HG02763 (cell line): ENCODE measurements at regions not wholly inside any gene's neighbourhood (a gene's known extent, or its start where the extent isn't known, plus 50 kb on each side); places are given as distances from the start of the nearest gene placed in this dataset.
"Not testable (repeated sequence)": the region's sequence is repeated elsewhere in the genome, so short reads cannot be mapped to it uniquely, and the experiment has no call there.

Experiments used
- ATAC-seq: cut with Tn5 transposase; IDR thresholded peaks from one replicate; pipeline ENCODE4 v1.9.1; 2021; ENCODE audit warnings: mild to moderate bottlenecking, moderate library complexity; ENCODE audit not compliant: unreplicated experiment

DNA sequence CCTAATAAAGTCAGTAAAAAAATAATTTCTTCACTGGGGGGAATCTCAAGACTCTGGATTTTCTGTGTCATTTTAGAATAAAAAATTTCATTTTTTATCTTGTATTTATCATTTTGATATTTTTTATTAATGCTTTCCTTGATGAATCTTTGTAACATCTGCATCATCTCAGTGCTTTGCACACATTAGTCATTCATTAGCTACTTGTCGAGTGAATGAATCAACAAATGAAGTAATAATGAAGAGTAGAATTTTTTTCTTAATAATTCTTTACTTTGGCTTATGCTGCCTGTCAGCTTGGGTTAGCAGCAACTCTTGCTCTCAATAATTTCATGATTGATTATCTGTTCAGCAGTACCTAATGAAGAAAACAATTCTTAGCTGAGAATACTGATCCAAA lies 530.8 kb downstream of the GRXCR1 start:
- no peak for ATAC-seq

DNA sequence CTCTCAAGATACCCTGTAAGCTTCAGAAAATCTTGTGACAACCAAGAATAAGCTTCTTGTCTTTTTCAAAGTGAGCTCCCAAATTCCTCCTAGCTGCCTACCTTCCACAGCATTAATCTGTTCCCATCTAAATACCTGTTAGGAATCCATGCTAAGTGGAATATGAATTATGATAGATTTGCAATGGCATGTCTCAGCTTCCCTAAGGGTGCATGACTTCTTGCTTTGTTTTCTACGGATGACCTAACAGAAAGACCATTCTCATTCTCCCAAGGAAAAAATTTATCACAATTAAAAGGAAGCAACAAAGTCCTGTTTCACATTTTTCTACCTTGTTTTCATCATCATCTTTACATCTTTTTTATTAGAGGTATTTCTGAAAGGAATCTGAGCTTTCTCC lies 532.7 kb downstream of the GRXCR1 start:
- ATAC-seq: no peak

DNA sequence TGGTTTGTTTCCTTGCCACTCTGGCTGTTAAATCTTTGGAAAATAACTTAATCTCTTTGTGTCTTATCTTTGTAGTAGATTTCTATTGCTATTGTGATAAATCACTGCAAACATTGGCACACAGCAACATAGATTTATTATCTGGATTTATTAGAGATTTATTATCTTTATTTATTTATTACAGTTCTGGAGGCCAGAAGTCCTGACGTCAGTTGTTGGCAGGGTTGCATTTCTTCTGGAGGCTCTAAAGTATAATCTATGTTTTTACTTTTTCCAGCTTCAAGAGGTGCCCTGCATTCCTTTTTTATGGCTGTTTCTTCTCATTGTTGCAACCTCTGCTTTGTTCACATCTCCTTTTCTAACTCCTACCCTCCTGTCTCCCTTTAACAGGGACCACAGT lies 542.8 kb downstream of the GRXCR1 start:
- ATAC-seq: no peak

DNA sequence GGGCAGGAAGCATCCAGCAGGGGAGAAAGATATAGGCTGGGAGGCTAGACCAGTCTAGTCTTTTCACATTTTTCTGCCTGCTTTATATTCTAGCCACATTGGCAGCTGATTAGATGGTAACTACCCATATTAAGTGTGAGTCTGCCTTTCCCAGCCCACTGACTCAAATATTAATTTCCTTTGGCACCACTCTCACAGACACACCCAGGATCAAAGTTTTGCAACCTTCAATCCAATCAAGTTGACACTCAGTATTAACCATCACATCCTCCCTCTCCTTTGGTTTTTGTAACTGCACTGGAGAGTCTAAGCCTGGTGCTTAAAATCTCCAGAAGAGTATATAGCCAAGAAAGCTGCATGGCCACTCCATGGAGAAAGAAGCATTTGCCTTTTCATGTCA lies 560.4 kb downstream of the GRXCR1 start:
- ATAC-seq: no peak

DNA sequence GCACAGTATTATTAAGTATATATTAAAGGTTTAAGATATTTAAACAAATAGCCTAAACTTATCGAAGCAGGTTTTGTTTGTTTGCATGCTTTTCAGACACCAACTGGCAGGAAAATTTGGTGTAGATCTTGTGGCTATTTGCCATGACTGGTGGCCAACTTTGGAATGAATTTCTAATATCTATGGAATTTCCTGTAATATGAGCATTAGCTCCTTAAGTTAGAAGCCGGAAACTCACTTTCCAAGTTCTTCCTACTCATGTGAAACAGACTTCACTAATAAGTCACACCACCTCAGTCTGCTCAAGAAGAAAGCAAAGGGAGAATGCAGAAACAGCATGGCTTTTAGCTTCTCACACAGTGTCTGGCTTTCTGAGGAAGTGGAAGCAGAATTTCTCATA lies 563.9 kb downstream of the GRXCR1 start:
- ATAC-seq: no peak

DNA sequence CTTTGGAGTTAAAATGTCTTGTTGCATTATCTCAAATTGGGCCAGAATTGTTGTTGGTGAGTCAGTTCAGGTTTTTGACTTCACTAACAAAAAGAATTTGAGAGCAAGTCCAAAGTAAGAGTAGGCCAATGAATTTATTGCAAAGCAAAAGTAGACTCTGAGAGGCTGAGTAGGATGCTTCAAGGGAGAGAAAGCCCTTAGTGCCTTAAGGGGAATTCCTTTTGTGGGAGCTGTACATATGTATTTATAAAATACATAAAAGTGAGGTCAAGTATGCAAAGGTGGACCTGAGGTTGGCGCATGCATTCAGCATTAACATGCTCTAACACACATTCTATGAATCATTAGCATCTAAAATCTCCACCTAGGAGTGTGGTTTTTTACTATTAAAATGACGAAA lies 565.4 kb downstream of the GRXCR1 start:
- ATAC-seq: no peak

DNA sequence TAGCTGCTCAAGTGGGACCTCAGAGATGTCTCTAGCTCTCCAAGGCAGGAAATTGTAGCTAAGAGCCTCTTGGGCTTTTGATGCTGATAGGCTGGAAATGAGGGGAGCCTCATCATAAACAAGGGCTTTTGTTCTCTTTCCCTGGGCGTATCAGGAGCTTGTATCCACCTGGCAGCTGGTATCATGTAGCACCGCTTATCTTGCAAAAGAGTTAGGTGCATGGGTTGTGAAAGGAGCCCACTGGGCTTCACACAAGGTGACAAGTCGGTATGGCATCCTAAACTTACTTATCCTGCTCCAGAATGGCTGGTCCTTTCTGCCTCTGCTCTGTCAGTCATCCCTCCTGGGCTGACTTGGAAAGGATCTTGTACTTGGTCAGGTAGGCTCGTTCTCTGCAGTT lies 565.8 kb downstream of the GRXCR1 start:
- ATAC-seq: no peak

DNA sequence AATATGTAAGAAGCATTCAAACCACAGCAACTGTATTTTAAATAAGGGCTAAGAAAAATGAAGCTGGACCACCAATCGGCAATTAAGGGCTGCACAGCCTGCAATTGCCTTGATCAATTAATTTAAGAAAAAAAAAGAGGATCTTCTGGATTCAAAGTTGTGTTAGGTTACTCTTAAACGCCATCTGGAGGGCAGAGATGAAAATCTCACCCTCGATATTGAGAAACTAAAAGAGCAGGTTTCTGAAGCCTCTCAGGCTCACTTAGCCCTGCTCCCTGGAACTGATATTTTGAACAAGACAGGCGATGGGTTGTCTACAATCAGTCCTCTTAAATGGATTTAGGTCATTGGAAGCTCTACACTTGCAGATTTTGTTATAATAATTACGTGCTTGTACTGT lies 579.4 kb downstream of the GRXCR1 start:
- no peak for ATAC-seq

DNA sequence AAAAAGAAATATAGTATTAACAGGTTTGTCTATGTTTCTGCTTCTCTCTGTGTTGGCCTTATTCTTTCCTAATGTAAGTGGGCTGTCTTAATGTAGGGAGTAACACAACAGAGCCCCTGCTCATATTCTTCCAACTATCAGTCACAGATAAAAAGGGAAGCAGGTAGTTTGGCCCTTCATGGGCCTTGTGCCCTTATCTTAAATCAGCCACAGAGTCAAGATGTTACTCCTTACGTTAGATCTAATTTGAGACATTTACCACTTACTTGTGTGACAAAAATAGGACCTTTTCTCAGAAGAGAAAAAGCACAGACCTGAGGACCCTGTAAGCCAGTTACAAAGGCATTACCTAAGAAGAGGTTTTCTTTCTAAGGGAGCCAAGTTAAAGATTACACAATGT lies 589.0 kb downstream of the GRXCR1 start:
- no peak for ATAC-seq

DNA sequence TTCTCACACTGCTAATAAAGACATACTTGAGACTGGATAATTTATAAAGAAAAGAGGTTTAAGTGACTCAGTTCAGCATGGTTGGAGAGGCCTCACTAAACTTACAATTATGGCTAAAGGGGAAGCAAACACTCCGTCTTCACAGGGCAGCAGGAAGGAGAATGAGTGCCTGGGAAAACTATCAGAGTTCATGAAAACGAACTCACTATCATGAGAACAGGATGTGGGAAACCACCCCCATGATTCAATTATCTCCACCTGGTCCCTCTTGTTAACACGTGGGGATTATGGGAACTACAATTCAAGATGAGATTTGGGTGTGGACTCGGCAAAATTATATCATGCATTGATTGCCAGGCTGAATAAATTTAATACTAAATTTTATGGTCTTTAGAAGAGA lies 592.7 kb downstream of the GRXCR1 start:
- ATAC-seq: no peak

DNA sequence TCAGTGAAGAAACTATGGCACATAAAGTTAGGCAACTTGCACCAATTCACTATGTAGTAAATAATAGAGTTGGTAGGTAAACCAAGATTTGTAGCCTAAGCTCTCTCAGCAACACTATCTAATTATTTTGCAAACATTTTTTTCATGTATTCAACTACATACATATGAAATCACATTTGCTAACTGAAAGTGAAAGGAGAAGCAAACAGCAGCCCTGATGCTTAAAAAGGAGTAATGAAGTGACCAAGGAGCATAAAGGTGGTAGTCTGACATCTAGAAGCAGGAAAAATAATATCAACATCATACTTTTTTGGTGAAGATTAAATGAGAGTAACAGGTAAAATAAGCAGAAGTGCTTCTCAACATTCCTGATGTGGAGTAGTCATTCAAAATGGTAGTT lies 603.7 kb downstream of the GRXCR1 start:
- no peak for ATAC-seq

DNA sequence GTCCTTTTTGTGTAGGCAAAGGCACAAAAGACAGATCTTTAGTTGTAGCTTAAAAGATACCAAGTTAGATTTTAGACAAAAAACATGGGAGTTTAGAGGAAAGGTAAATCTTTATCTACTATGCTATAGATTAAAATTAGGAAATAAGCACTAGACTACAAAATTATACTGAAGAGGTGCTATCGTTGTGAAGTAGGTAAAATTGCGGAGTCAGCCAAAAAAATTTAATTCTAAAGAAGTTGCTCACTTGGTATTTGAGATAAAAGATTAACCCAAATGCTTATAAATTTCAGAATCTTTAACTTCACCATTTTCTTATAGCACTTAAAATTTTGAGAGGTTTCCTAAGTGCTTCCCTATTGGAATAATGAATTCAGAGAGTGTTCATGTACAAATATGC lies 604.1 kb downstream of the GRXCR1 start:
- ATAC-seq: no peak

DNA sequence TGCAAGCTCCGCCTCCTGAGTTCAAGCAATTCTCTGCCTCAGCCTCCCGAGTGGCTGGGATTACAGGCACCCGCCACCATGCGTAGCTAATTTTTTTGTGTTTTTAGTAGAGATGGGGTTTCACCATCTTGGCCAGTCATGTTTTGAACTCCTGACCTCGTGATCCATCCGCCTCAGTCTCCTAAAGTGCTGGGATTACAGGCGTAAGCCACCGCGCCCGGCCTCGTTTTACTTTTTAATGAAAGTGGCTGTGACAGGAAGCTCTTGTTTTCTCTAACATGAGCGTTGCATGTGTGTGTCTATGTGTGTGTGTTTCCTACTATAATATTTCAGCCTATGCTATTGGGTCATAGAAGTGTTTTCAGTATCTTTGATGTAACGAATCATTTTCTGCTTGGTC lies 613.3 kb downstream of the GRXCR1 start:
- ATAC-seq: not testable (repeated sequence)

DNA sequence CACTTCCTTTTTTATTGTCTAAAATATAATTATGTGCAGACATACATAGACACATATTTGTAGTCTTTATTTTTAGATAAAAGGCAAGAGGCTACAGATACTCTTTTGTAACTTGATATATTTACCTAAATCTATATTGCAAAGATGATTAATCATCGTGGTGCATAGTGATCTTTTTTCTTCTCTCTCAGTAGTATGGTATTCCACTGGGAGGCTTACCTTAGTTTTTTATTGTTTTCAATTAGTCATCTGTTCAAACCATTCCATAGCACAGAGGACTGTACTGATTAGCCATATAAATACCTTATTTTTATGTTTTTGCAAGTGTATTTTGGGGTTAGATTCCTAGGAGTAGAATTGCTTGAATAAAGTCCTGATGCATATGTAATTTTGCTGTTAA lies 619.7 kb downstream of the GRXCR1 start:
- no peak for ATAC-seq

DNA sequence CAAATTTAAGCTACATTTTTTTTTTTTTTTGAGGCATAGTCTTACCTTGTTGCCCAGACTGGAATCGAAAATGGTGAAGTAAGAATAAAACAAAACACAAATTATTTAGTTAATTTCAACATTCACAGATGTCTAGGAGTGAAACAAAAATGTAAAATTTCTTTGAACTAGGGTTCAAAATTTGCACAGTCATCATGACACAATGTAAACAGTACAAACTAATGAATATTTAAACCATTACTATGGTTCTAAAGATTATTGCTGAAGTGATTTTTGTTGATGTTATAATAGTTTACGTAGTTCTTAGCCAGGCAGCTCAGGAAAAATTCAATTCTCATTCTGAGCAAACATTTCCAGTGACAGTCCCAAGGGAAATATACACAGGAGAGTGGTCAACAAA lies 633.1 kb downstream of the GRXCR1 start:
- no peak for ATAC-seq

DNA sequence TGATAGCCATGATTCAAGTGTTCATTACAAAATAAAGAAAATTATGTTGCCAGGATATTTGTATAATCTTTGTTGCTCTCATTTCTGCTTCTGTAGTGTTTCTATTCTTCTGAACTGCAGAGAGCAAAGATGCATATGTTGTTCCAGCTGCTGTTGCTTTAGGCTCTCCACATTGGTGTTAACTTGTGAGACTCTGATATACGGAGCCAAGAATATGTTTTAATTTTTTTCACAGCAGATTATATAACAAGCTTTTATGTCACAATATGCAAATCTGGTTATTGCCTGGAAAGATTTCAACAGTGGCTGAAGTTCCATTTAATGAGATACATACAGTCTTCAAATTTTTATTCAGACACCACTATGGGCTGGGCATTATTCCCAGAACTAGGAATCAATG lies 655.0 kb downstream of the GRXCR1 start:
- ATAC-seq: no peak

DNA sequence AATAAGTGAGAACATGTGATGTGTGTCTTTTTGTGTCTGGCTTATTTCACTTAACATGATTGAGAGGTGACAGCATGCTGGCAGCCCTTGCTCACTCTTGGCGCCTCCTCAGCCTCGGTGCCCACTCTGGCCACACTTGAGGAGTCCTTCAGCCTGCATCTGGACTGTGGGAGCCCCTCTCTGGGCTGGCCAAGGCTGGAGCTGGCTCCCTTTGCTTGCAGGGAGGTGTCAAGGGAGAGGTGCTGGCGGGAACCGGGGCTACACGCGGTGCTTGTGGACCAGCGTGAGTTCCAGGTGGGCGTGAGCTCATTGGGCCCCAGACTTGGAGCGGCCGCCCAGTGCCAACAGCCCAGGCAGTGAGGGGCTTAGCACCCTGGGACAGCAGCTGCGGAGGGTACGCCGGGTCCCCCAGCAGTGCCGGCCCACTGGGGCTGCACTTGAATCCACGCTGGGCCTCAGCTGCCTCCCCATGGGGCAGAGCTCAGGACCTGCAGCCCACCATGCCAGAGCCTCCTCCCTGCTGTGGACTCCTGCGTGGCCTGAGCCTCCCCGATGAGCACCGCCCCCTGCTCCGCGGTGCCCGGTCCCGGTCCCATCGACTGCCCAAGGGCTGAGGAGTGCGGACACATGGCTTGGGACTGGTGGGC lies 658.6 kb downstream of the GRXCR1 start:
- no peak for ATAC-seq

DNA sequence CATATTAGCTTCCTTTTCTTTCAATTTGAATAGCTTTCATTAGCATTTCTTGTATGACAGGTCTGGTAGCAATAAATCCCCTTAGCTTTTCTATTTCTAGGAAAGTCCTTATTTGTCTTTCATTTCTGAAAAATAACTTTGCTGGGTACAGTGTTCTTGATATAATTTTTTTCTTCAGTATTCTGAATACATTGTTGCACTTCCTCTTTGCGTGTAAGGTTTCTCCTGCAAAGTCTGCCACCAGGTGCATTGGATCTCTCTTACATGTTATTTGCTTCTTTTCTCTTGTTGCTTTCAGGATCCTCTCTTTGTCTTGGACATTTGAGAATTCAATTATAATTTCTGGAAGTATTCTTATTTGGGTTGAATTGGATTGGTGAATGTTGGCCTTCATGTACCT lies 663.7 kb downstream of the GRXCR1 start:
- no peak for ATAC-seq

DNA sequence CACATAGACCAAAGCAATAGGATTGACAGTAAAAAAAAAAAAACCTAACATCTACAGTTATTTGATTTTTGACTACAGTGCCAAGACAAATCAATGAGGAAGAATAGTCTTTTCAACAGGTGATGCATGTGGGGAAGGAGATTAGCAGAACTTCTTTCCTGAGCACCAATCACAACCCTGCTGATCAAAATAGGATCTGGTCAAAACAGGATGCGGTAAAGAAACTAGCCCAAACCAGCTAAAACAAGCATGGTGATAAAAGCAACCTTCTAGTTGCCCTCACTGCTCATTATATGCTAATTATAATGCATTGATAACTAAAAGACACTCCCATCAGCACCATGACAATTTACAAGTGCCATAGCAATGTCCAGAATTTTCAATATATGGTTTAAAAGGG lies 667.5 kb downstream of the GRXCR1 start:
- ATAC-seq: no peak

DNA sequence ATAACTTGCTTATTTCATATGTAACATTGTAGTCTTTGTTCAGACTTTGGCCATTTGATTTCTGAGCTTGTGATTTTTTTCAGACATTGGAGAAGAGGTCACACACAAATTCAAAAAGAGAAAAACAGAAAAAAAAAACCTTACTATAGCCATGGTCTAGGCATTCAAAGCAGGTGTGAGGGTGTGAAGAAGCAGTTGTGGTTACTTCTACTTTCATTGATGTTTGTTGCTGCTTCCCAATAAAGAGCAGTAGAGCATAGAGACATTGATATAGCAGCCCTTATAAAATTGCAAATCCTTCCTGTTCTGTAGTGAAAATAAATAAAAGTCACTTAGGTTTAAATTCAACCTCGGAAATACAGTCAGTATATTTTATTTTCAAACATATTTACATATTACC lies 671.6 kb downstream of the GRXCR1 start:
- no peak for ATAC-seq

DNA sequence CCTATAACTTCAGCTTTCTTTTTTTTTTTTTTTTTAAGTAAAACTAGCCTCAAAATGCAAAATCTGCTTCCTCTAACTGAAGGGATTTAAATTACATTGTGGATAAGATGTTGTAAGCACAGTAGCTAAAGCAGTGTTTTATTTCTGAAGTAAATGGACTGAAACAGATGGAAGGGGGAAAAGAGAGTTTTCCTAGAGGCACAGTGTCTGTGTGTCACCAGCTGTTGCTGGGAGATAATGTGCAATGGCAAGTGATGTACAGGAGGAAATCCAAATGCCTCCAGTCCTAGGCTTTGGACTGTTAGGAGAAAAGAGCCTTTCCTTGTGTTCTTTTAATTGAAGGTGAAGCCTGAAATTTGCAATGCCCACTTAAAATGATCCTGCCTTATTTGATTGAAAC lies 672.1 kb downstream of the GRXCR1 start:
- ATAC-seq: no peak

DNA sequence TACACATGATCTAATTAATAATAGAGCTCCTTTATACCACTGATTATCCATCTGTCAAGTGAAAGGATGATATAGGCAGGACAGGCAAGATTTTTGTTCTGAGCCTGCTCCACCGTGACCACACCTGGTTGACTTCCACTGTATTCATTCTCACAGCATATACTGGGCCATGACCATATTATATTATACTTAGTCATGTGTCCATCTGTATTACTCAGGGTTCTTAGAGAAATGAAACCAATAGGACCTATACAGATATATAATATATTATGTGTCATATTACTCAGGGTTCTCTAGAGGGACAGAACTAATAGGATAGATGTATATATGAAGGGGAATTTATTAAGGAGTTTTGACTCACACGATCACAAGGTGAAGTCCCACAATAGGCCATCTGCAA lies 675.1 kb downstream of the GRXCR1 start:
- ATAC-seq: no peak

DNA sequence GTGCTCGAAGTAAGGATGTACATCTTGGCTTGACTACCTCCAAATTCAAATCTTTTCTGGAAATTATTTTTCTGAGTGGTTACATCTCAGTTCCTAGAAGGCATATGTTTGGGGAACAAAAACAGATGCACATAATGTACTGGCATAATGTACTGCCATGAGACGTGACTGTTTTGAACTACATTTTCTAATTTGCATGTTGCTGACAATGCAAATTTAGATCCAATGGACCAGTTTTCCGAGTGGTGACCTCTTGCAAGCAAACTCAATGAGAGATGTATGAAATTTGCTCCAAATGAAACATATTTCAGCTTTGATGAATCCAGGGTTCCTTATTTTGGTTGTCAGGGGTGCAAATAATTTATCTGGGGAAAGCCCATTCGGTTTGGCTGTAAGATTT lies 694.3 kb downstream of the GRXCR1 start:
- ATAC-seq: no peak

DNA sequence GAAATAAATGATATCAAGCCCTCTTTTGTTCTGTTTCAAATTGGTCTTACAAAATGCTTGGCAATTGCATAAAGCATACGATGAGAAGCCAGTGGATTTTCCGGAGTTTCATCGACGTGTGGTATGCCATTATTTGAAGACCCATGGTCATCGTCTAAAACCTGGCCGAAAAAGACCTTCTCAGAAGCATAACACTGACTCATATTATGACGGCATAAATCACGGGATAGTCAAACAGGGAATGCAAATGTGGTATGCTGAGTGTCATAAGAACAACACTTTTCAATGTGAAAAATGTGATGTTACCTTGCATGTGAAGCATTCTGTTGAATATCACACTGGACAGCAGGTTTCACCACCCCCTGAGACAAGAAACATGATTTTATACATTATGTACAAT lies 695.2 kb downstream of the GRXCR1 start:
- ATAC-seq: no peak
